CD4-positive, alpha-beta T cell (primary cell): ENCODE measurements at regions not wholly inside any gene's neighbourhood (a gene's known extent, or its start where the extent isn't known, plus 50 kb on each side); places are given as distances from the start of the nearest gene placed in this dataset.

ENCODE experiments used
- ATAC-seq: fragments of 200-7000 bp; cut with Tn5 transposase; one replicate; pipeline ENCODE4 v1.10.0; 2022; ENCODE audit warnings: mild to moderate bottlenecking; ENCODE audit not compliant: poor library complexity
- CTCF ChIA-PET: fragments of 350-600 bp; sonication (Branson Sonifier 250); formaldehyde crosslinking; loops from one replicate; lab custom pipeline; 2021; ENCODE audit warnings: antibody characterized with exemption, inconsistent platforms; lab: Charles Lee
- POLR2A ChIA-PET: fragments of 350-600 bp; sonication (Branson Sonifier 250); formaldehyde crosslinking; loops from one replicate; lab custom pipeline; 2021; ENCODE audit warnings: antibody characterized with exemption, inconsistent platforms; lab: Charles Lee
- DNase-seq, 14 experiments: peaks; one replicate each; pipeline ENCODE4 v3.0.0-alpha.2; 2013 to 2020; ENCODE audit warnings: mixed read lengths in 2 of 14
- H3K27ac ChIP-seq, 2 donors: one replicate each; pipeline versions ENCODE4 v1.5.1 to v1.7.0; 2013; ENCODE audit warnings: low read length in 2 of 2, low read depth in 1 of 2, mild to moderate bottlenecking in 1 of 2
- H3K27me3 ChIP-seq, 2 experiments: 1 replicate in 1 of 2; 2 replicates in 1 of 2; pipeline versions ENCODE4 v1.6.1 to v1.7.0; 2013; ENCODE audit warnings: low read length in 2 of 2, control low read depth in 1 of 2, mild to moderate bottlenecking in 1 of 2, moderate library complexity in 1 of 2; ENCODE audit not compliant: insufficient read depth in 2 of 2, control insufficient read depth in 1 of 2
- H3K36me3 ChIP-seq: one replicate; pipeline ENCODE4 v1.6.1; 2013; ENCODE audit warnings: low read length, control low read depth; ENCODE audit not compliant: insufficient read depth
- H3K4me1 ChIP-seq: one replicate; pipeline ENCODE4 v1.6.1; 2013; ENCODE audit warnings: low read length, control low read depth; ENCODE audit not compliant: insufficient read depth
- H3K4me3 ChIP-seq: one replicate; pipeline ENCODE4 v1.5.1; 2013; ENCODE audit warnings: mild to moderate bottlenecking, low read length, moderate library complexity
- H3K9me3 ChIP-seq, 2 experiments: 1 replicate in 1 of 2; 2 replicates in 1 of 2; pipeline versions ENCODE4 v1.6.1 to v1.7.0; 2013; ENCODE audit warnings: low read length in 2 of 2, mild to moderate bottlenecking in 2 of 2, control low read depth in 1 of 2, moderate library complexity in 1 of 2; ENCODE audit not compliant: control insufficient read depth in 1 of 2, insufficient read depth in 1 of 2
- H3K27ac Mint-ChIP-seq: one replicate; pipeline ENCODE4 v1.8.0; 2020; ENCODE audit warnings: mixed read lengths
- H3K27me3 Mint-ChIP-seq: one replicate; pipeline ENCODE4 v1.8.0; 2021; ENCODE audit warnings: mixed read lengths
- H3K36me3 Mint-ChIP-seq: one replicate; pipeline ENCODE4 v1.8.0; 2021; ENCODE audit warnings: low read depth, mixed read lengths
- H3K4me1 Mint-ChIP-seq: one replicate; pipeline ENCODE4 v1.8.0; 2021; ENCODE audit warnings: low read depth, mixed read lengths
- H3K4me3 Mint-ChIP-seq: one replicate; pipeline ENCODE4 v1.8.0; 2020; ENCODE audit warnings: mild to moderate bottlenecking, mixed read lengths
- H3K9me3 Mint-ChIP-seq: one replicate; pipeline ENCODE4 v1.8.0; 2020; ENCODE audit warnings: mixed read lengths
- CTCF ChIP-seq: fragments of 200-600 bp; IDR thresholded peaks from one replicate; pipeline ENCODE4 v1.8.0; 2022; ENCODE audit warnings: antibody characterized with exemption, mild to moderate bottlenecking
- intact Hi-C, 2 experiments: fragments of 100-400 bp; cut with DNase I in 1 of 2; cut with micrococcal nuclease in 1 of 2; formaldehyde crosslinking; loops; one replicate each; pipeline versions ENCODE4 v1.15.1 to v1.9.0; 2023 to 2025; cut with DNase I, micrococcal nuclease

- ChIA-PET CTCF (no interaction called here), POLR2A (no interaction called here)
Observed at GRCh38 chr3:157610876-157611535, 107.8 kb upstream of the VEPH1 start.

GRCh38 chr3:157607826-157608405 is 104.7 kb upstream of the VEPH1 start:
- peaks cover 5% of the 10 kb centered on the region for H3K4me1 Mint-ChIP-seq
- DNase-seq (no peak), ATAC-seq (no peak)
- Histone ChIP-seq H3K9me3 (no peaks in the 10 kb centered on the region), H3K27me3 (no peaks in the 10 kb centered on the region), H3K36me3 (no peaks in the 10 kb centered on the region), H3K27ac (no peak overlapping the region), H3K4me3 (no peak overlapping the region), H3K4me1 (peaks cover 4% of the 10 kb centered on the region)
- no peak overlapping the region for H3K4me3 Mint-ChIP-seq
- no peaks in the 10 kb centered on the region for H3K36me3 Mint-ChIP-seq
- CTCF ChIA-PET: no interaction called here
- POLR2A ChIA-PET: no interaction called here
- no peak for TF ChIP-seq CTCF
- H3K27ac Mint-ChIP-seq: no peak overlapping the region
- intact Hi-C loops: loop anchor here in 1 of 2 experiments (2.0 to 5.0 kb wide), 2 partner anchors 704 to 827 kb away; no protein-coding TSS in a partner anchor
- H3K9me3 Mint-ChIP-seq: no peaks in the 10 kb centered on the region
- peaks cover 6% of the 10 kb centered on the region for H3K27me3 Mint-ChIP-seq

More at GRCh38 chr3:157610876-157611535, 107.8 kb upstream of the VEPH1 start:
- Mint-ChIP-seq H3K27ac (no peak overlapping the region), H3K36me3 (no peaks in the 10 kb centered on the region), H3K4me3 (no peak overlapping the region), H3K27me3 (peaks cover 4% of the 10 kb centered on the region), H3K9me3 (no peaks in the 10 kb centered on the region), H3K4me1 (peaks cover 5% of the 10 kb centered on the region)
- no peaks in the 10 kb centered on the region for H3K27me3 ChIP-seq
- ATAC-seq (no peak), DNase-seq (peak in 1 of 14 experiments; percentile 11)
- peaks cover 4% of the 10 kb centered on the region for H3K4me1 ChIP-seq
- H3K27ac ChIP-seq: no peak overlapping the region
- TF ChIP-seq CTCF: no peak
- intact Hi-C loops: loop anchor here in 1 of 2 experiments (5.0 kb wide), 1 partner anchor 1181 kb away; no protein-coding TSS in a partner anchor
- H3K36me3 ChIP-seq: no peaks in the 10 kb centered on the region
- H3K4me3 ChIP-seq: no peak overlapping the region
- no peaks in the 10 kb centered on the region for H3K9me3 ChIP-seq

DNA sequence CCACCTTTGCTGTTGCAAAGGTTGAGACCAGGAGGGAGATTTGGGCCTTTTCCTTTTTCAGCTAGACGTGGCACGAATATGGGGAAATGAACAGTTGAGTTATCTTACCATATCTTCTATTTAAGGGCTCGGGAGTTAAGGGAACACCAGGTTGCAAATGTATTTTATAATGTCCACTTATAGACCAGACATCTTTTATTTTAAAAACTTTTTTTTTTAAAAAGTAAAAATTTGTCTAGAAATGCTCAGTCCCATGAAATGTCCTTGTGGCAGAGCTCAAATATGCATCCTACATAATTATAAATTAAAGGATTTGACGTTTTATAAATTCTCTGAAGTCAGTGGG is 103.6 kb upstream of the VEPH1 start:
- no peaks in the 10 kb centered on the region for H3K27me3 ChIP-seq
- Mint-ChIP-seq H3K27ac (no peak overlapping the region), H3K27me3 (peaks cover 14% of the 10 kb centered on the region), H3K36me3 (no peaks in the 10 kb centered on the region), H3K4me3 (no peak overlapping the region), H3K9me3 (no peaks in the 10 kb centered on the region), H3K4me1 (peaks cover 5% of the 10 kb centered on the region)
- intact Hi-C loops: loop anchor here in 1 of 2 experiments (2.0 to 5.0 kb wide), 2 partner anchors 705 to 828 kb away; no protein-coding TSS in a partner anchor
- ATAC-seq (no peak), DNase-seq (no peak)
- peaks cover 4% of the 10 kb centered on the region for H3K4me1 ChIP-seq
- ChIA-PET CTCF (interaction anchor here (1.1 kb wide), 1 partner anchor 11 kb away, joined by 3 read pairs; no protein-coding TSS in a partner anchor), POLR2A (no interaction called here)
- H3K9me3 ChIP-seq: no peaks in the 10 kb centered on the region
- no peak overlapping the region for H3K27ac ChIP-seq
- peak; percentile 45 for TF ChIP-seq CTCF
- H3K36me3 ChIP-seq: no peaks in the 10 kb centered on the region
- no peak overlapping the region for H3K4me3 ChIP-seq
